ENCODE measurements at regions not wholly inside any gene's neighbourhood (a gene's known extent, or its start where the extent isn't known, plus 50 kb on each side); places are given as distances from the start of the nearest gene placed in this dataset.

GRCh38 chr10:50946991-50947781 lies 61.8 kb upstream of the A1CF start:
- TF ChIP-seq, protein P1, sequence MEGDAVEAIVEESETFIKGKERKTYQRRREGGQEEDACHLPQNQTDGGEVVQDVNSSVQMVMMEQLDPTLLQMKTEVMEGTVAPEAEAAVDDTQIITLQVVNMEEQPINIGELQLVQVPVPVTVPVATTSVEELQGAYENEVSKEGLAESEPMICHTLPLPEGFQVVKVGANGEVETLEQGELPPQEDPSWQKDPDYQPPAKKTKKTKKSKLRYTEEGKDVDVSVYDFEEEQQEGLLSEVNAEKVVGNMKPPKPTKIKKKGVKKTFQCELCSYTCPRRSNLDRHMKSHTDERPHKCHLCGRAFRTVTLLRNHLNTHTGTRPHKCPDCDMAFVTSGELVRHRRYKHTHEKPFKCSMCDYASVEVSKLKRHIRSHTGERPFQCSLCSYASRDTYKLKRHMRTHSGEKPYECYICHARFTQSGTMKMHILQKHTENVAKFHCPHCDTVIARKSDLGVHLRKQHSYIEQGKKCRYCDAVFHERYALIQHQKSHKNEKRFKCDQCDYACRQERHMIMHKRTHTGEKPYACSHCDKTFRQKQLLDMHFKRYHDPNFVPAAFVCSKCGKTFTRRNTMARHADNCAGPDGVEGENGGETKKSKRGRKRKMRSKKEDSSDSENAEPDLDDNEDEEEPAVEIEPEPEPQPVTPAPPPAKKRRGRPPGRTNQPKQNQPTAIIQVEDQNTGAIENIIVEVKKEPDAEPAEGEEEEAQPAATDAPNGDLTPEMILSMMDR (IDR thresholded peaks at IDR 0.05; ENCODE audit: insufficient read depth, low read length, poor library complexity, severe bottlenecking): no peak
- no peak for TF ChIP-seq EZH2phosphoT487 (conservative IDR thresholded peaks at IDR 0.05; ENCODE audit: low read length)
- Histone ChIP-seq H3K27ac (ENCODE audit: low read depth, low read length) (no peak overlapping the region), H3K79me2 (ENCODE audit: insufficient read depth, low read length) (no peaks in the 10 kb centered on the region), H3K4me3 (ENCODE audit: insufficient read depth, low read length, poor library complexity, severe bottlenecking) (no peak overlapping the region), H3K27me3 (ENCODE audit: low read length) (no peaks in the 10 kb centered on the region), H3K36me3 (ENCODE audit: low read length) (no peaks in the 10 kb centered on the region), H3K9ac (ENCODE audit: low read length) (no peak overlapping the region), H3K9me2 (replicated peaks; ENCODE audit: insufficient read depth, low read length) (no peaks in the 10 kb centered on the region), H3F3A (ENCODE audit: insufficient read depth) (no peaks in the 10 kb centered on the region), H4K20me1 (ENCODE audit: low read depth, low read length) (no peaks in the 10 kb centered on the region), H2AFZ (ENCODE audit: low read depth, low read length, severe bottlenecking) (no peak overlapping the region), H3K9me3 (ENCODE audit: insufficient read depth, low read length) (no peaks in the 10 kb centered on the region), H3K4me2 (ENCODE audit: low read depth, low read length, poor library complexity, severe bottlenecking) (no peak overlapping the region)

GRCh38 chr10:50951365-50951764 lies 65.9 kb upstream of the A1CF start:
- Histone ChIP-seq H3K9me3 (ENCODE audit: insufficient read depth, low read length) (no peaks in the 10 kb centered on the region), H3K79me2 (ENCODE audit: insufficient read depth, low read length) (no peaks in the 10 kb centered on the region), H3K9ac (ENCODE audit: low read length) (no peak overlapping the region), H3K4me2 (ENCODE audit: low read depth, low read length, poor library complexity, severe bottlenecking) (no peak overlapping the region), H2AFZ (ENCODE audit: low read depth, low read length, severe bottlenecking) (no peak overlapping the region), H3K36me3 (ENCODE audit: low read length) (no peaks in the 10 kb centered on the region), H3K27ac (ENCODE audit: low read depth, low read length) (no peak overlapping the region), H3K9me2 (replicated peaks; ENCODE audit: insufficient read depth, low read length) (no peaks in the 10 kb centered on the region), H3K4me3 (ENCODE audit: insufficient read depth, low read length, poor library complexity, severe bottlenecking) (no peak overlapping the region), H4K20me1 (ENCODE audit: low read depth, low read length) (no peaks in the 10 kb centered on the region), H3K27me3 (ENCODE audit: low read length) (no peaks in the 10 kb centered on the region), H3F3A (ENCODE audit: insufficient read depth) (no peaks in the 10 kb centered on the region)
- TF ChIP-seq, protein P1 (IDR thresholded peaks at IDR 0.05; ENCODE audit: insufficient read depth, low read length, poor library complexity, severe bottlenecking): no peak
- TF ChIP-seq EZH2phosphoT487 (conservative IDR thresholded peaks at IDR 0.05; ENCODE audit: low read length): no peak

DNA sequence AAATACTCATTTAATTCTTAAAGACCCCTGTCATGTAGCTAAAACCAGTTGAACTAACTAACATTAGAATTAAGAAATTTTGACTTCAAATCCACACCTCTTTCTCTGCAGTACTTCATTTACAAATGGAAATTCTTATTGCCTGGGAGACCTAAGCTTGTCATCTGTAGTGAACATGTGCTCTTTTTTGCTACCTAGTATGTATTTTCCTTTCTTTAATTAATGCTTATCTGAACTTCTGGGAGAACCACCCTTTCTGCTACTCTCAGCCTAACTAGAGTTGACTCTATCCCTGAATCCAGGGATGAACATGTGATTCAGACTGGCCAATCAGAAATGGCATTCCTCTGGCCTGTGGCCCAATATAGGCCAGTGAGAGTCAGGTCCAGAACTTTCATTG lies 75.9 kb upstream of the A1CF start:
- Histone ChIP-seq H4K20me1 (ENCODE audit: low read depth, low read length) (no peaks in the 10 kb centered on the region), H3K27me3 (ENCODE audit: low read length) (no peaks in the 10 kb centered on the region), H3K9me2 (replicated peaks; ENCODE audit: insufficient read depth, low read length) (no peaks in the 10 kb centered on the region), H3K4me3 (ENCODE audit: insufficient read depth, low read length, poor library complexity, severe bottlenecking) (no peak overlapping the region), H3K9ac (ENCODE audit: low read length) (no peak overlapping the region), H3K27ac (ENCODE audit: low read depth, low read length) (no peak overlapping the region), H2AFZ (ENCODE audit: low read depth, low read length, severe bottlenecking) (no peak overlapping the region), H3K9me3 (ENCODE audit: insufficient read depth, low read length) (no peaks in the 10 kb centered on the region), H3K36me3 (ENCODE audit: low read length) (no peaks in the 10 kb centered on the region), H3F3A (ENCODE audit: insufficient read depth) (no peaks in the 10 kb centered on the region), H3K79me2 (ENCODE audit: insufficient read depth, low read length) (no peaks in the 10 kb centered on the region), H3K4me2 (ENCODE audit: low read depth, low read length, poor library complexity, severe bottlenecking) (no peak overlapping the region)
- TF ChIP-seq, protein P1 (IDR thresholded peaks at IDR 0.05; ENCODE audit: insufficient read depth, low read length, poor library complexity, severe bottlenecking): no peak
- no peak for TF ChIP-seq EZH2phosphoT487 (conservative IDR thresholded peaks at IDR 0.05; ENCODE audit: low read length)

Measured in SU-DHL-6 (cell line).